HFFc6 (cell line): ENCODE measurements at regions not wholly inside any gene's neighbourhood (a gene's known extent, or its start where the extent isn't known, plus 50 kb on each side); places are given as distances from the start of the nearest gene placed in this dataset.

Source experiments
- DNase-seq: peaks from one replicate; pipeline ENCODE4 v3.0.0-alpha.2; 2018
- H3K27ac Mint-ChIP-seq: 2 replicates; pipeline ENCODE4 v1.8.0; 2020; ENCODE audit warnings: mild to moderate bottlenecking, mixed read lengths
- H3K27me3 Mint-ChIP-seq: 2 replicates; pipeline ENCODE4 v1.8.0; 2021; ENCODE audit warnings: mild to moderate bottlenecking, moderate library complexity, mixed read lengths; ENCODE audit not compliant: insufficient read depth
- H3K36me3 Mint-ChIP-seq: 2 replicates; pipeline ENCODE4 v1.8.0; 2021; ENCODE audit warnings: low read depth, mixed read lengths
- H3K4me1 Mint-ChIP-seq: 2 replicates; pipeline ENCODE4 v1.8.0; 2020; ENCODE audit warnings: low read depth, mixed read lengths
- H3K4me3 Mint-ChIP-seq: 2 replicates; pipeline ENCODE4 v1.8.0; 2020; ENCODE audit warnings: mild to moderate bottlenecking, moderate library complexity, mixed read lengths
- H3K9me3 Mint-ChIP-seq: 2 replicates; pipeline ENCODE4 v1.8.0; 2020; ENCODE audit warnings: mild to moderate bottlenecking, mixed read lengths
- TF ChIP-seq, protein P1 (sequence below): fragments of 200-600 bp; sonication (generic); IDR thresholded peaks from 2 replicates; pipeline ENCODE4 v1.5.0; 2021; ENCODE audit warnings: antibody characterized with exemption, mild to moderate bottlenecking

DNA sequence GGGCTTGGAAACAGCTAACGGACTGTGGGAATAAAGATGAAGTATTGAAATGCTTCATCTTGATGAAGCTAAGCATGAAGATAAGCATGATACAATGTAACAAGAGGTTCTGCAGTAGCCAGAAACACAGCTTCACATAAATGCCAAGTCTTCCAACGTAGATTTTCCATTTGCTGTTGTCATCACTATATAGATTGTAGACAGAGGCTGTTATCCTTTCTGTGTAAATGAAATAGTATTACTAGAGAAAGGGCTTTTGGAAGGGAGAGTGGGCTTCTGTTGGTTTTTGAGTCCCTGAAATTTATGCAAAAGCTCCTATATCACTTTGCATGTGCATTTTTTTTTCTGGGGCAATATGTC is 649.0 kb downstream of the RNF144B start:
- Mint-ChIP-seq H3K27me3 (no peaks in the 10 kb centered on the region), H3K4me3 (no peak overlapping the region), H3K9me3 (peaks cover 36% of the 10 kb centered on the region), H3K4me1 (no peaks in the 10 kb centered on the region), H3K27ac (no peak overlapping the region), H3K36me3 (no peaks in the 10 kb centered on the region)
- TF ChIP-seq, protein P1, sequence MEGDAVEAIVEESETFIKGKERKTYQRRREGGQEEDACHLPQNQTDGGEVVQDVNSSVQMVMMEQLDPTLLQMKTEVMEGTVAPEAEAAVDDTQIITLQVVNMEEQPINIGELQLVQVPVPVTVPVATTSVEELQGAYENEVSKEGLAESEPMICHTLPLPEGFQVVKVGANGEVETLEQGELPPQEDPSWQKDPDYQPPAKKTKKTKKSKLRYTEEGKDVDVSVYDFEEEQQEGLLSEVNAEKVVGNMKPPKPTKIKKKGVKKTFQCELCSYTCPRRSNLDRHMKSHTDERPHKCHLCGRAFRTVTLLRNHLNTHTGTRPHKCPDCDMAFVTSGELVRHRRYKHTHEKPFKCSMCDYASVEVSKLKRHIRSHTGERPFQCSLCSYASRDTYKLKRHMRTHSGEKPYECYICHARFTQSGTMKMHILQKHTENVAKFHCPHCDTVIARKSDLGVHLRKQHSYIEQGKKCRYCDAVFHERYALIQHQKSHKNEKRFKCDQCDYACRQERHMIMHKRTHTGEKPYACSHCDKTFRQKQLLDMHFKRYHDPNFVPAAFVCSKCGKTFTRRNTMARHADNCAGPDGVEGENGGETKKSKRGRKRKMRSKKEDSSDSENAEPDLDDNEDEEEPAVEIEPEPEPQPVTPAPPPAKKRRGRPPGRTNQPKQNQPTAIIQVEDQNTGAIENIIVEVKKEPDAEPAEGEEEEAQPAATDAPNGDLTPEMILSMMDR: no peak
- DNase-seq: no peak

DNA sequence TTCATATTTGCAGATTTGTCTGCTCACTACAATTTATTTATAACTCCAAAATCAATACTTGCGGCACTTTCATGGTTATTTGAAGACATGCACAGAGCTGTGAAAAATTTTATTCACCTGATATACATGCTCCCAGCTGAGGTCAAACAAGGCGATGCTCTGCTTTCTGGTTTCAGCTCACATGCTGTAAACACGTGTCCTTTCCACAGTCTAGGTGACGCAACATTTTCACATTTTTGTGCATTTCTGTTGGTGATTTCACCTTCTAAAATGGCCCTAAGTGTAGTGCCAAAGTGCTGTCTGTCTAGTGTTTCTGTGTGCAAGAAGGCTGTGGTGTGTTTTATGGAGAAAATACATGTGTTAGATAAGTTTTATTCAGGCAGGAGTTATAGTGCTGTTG is 650.5 kb downstream of the RNF144B start:
- Mint-ChIP-seq H3K36me3 (no peaks in the 10 kb centered on the region), H3K9me3 (peaks cover 31% of the 10 kb centered on the region), H3K27me3 (no peaks in the 10 kb centered on the region), H3K27ac (no peak overlapping the region), H3K4me3 (no peak overlapping the region), H3K4me1 (no peaks in the 10 kb centered on the region)
- DNase-seq: no peak
- TF ChIP-seq, protein P1: no peak

DNA sequence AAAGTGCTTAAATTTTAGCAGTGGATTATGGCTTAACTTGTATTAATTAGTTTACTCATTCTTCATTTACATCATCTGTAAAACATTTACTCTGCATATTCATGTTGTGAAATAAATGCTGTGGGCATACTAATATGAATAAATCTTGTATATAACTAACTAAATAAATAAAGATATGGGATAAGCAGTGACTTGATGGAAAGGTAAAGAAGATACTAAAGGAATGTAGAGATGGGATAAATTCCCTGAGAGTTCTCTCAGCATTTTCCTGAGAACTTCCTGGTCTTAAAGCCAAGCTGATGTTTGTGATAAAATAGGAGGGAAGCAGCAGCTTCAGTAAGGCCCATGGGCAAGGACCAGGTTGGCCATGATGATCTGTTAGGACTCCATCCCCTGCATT is 652.1 kb downstream of the RNF144B start:
- Mint-ChIP-seq H3K9me3 (peaks cover 22% of the 10 kb centered on the region), H3K4me3 (no peak overlapping the region), H3K36me3 (no peaks in the 10 kb centered on the region), H3K4me1 (no peaks in the 10 kb centered on the region), H3K27me3 (no peaks in the 10 kb centered on the region), H3K27ac (no peak overlapping the region)
- TF ChIP-seq, protein P1: no peak
- no peak for DNase-seq

DNA sequence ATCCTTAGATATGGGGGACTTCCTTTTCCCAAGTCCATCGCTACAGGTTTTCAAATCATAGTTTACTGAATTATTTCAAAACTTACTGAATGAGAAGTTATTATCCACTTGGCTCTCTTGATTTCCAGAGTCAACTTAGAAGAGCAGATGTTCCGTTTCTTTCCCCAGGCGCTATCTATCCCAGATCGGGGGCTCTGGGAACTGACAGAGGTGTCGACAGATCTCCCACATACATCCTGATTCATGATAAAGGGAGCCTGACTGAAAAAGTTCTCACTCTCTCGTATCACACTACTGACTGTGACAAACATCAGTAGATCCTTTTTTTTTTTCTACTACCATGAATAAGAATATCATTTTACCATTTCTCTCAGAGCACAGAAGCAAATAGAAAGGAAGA is 654.8 kb downstream of the RNF144B start:
- Mint-ChIP-seq H3K36me3 (no peaks in the 10 kb centered on the region), H3K27me3 (no peaks in the 10 kb centered on the region), H3K4me1 (no peaks in the 10 kb centered on the region), H3K27ac (no peak overlapping the region), H3K4me3 (no peak overlapping the region), H3K9me3 (peaks cover 29% of the 10 kb centered on the region)
- TF ChIP-seq, protein P1: no peak
- DNase-seq: no peak

DNA sequence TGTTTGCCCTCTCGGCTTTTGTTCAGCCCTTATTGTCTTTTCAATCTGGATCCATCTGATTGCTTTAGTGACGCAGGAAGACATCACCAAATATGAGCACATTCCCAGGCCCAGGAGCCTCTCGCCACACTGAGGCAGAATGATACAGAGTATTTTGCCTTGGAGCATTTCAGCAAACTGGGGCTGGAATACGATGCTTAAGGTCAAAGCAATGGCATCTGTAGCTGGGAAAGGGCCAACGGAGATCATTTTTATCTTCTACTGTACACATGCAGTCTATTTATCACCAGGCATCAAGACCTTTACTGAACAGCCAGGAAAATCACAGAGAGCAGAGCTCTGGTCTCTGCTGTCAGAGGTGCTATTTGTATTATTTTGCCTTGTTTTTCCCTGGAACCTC is 655.3 kb downstream of the RNF144B start:
- TF ChIP-seq, protein P1: no peak
- H3K9me3 Mint-ChIP-seq: peaks cover 25% of the 10 kb centered on the region
- no peak for DNase-seq
- H3K4me3 Mint-ChIP-seq: no peak overlapping the region
- no peaks in the 10 kb centered on the region for H3K4me1 Mint-ChIP-seq
- no peaks in the 10 kb centered on the region for H3K27me3 Mint-ChIP-seq
- H3K36me3 Mint-ChIP-seq: no peaks in the 10 kb centered on the region
- H3K27ac Mint-ChIP-seq: no peak overlapping the region

DNA sequence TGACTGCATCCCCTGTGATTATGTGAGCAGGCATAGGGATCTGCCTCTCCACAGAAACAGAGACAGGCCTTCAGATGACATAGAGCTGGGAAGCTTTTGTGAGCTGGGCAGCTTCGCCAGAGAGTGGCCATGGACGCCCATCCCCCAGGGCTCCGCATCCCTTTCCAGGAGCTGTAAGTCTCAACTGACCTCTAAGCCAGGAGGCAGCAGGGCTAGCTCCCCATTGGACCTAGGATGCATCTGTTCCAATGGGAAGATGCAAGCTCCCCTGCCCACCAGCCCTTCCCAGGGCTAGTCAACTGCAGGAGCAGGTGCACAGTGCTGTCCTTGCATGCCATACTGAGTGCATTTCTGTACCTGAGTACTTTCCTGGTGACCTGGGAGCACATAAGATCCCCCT is 663.6 kb downstream of the RNF144B start:
- Mint-ChIP-seq H3K36me3 (no peaks in the 10 kb centered on the region), H3K4me1 (no peaks in the 10 kb centered on the region), H3K27me3 (no peaks in the 10 kb centered on the region), H3K27ac (no peak overlapping the region), H3K4me3 (no peak overlapping the region), H3K9me3 (peaks cover 41% of the 10 kb centered on the region)
- no peak for DNase-seq
- TF ChIP-seq, protein P1: no peak
